Left forelimb (tissue), 1 donor: ENCODE measurements at regions not wholly inside any gene's neighbourhood (a gene's known extent, or its start where the extent isn't known, plus 50 kb on each side); places are given as distances from the start of the nearest gene placed in this dataset.
A peak's percentile ranks its signal among the peaks of the same experiment; 100 is the strongest.

Source experiments
- DNase-seq: peaks from one replicate; pipeline ENCODE4 v3.0.0-alpha.2; 2018; ENCODE audit warnings: low spot score

DNA sequence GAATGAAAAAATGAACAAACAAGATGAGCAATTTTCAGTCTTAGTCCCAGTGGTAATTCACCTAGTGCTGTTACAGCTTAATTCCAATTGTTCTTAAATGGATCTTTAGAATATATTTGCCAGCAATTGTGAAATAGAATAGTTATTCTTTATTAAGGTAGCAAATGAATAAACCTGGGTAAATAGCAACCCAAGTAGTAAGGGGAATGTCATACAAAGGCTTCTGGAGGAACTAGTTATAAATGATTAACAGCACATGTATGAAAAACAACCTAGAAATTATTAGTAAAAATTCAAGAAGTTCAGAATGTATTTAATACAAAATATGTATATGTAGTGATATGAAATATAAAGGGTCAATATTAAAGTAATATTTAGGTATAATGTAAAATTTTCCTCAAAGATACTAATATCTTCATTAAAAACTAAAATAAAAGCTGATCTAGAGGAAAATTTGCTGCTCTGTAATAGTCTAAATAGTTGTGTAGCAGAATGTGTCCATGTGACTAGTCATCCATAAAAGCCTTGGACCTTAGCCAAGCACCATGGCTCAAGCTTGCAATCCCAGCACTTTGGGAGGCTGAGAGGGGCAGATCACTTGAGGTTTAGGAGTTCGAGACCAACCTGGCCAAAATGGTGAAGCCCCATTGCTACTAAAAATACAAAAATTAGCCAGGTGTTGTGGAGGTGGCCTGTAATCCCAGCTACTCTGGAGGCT, 535.9 kb upstream of the ATXN8OS start:
- no peak for DNase-seq

GRCh38 chr13:69567514-69567913, 540.1 kb upstream of the ATXN8OS start:
- no peak for DNase-seq

DNA sequence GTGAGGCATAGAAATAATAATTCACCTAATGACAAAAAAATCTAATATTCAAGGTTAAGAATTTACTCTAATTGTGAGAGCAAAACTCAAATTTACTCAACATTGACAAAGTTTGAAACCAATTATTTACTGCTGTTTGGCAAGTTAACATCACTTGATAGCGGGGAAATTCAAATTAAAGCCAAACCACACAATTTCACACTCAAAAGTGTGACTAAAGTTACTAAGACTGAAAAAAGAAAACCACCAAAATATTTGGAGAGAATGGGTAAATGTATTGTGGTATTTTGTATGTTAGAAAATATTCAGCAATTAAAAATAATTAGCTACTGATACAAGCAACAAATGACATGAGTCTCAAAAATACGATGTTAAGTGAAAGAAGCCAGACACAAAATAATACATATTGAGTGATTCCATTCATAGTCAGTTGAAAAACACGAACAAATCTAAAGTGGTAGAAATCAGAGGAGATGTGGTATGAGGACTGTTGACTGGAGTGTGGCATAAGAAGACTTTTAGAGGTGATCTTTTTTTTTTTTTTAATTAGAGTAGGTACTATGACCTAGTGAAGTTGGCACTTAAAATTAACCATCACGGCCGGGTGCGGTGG, 541.4 kb upstream of the ATXN8OS start:
- DNase-seq: no peak

DNA sequence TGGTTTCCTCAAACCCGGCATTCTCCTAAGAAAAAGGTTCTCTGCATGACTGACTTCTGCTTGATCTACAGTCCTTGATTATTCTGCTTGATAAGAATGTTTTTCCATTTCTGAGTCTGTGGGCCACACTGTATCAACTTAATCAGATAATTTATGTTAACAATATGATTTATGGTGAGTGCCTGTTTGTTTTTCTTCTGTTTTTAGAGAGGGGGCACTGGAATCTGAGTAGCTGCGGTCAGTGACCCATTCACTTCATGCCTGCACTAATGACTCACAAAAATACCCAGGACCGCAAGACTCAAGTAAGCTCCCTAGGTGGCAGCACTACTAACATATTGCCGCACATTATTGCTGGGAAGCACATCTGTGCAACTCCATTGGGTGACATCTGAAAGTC, 542.3 kb upstream of the ATXN8OS start:
- DNase-seq: no peak

- no peak for DNase-seq
Observed at GRCh38 chr13:69556540-69557196, 551.0 kb upstream of the ATXN8OS start.

GRCh38 chr13:69553976-69554375, 553.6 kb upstream of the ATXN8OS start:
- DNase-seq: no peak

GRCh38 chr13:69551193-69551592, 556.4 kb upstream of the ATXN8OS start:
- no peak for DNase-seq

GRCh38 chr13:69547780-69548179, 559.8 kb upstream of the ATXN8OS start:
- DNase-seq: no peak

DNA sequence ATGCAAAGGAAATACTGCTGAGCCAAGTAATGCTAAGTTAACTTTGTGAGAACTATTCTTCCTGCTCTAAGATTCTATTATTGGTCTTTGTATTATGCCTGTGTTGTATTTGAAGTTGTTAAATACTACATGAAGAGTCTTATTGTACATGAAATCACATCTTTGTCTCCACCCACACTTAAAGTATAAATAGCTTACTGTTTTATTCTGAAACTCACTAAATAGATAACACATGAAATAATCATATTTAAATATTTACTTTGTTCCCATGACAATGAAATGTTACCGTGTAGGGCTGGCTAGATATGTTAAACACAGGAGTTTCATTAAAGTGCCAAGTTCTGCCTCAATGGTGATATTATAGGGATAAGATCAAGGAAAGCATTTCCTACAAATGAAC, 562.1 kb upstream of the ATXN8OS start:
- no peak for DNase-seq

DNA sequence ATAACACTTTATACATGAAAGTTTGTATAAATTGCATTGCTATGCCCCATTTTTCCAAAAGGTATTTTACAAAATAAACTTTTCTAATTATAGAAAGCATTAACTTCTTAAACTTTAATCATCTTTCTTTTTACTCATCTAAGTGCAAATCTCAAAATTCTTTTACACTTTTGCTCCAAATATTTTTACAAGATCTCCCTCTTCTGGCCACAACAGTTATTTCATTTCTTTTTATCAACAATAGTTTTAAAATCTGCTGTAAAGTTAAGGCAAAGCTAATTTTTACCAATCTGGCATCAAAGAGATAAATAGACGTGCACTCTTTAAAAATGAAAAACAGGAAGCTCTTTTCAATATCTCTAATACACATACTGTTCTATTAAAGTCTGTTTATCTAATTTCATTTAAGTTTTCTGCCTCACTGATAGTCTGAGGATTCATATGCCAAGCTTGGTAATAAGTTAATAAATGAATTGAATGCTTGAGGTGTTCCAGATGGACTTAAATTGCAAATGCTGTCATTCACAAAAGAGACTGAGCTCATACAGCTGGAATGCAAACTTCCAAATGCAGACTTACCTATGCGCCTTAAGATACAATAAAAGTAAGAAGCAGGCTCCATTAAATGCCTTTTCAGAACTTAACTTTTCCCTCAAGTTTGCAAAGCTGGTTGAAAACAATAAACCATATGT, 583.0 kb upstream of the ATXN8OS start:
- no peak for DNase-seq

DNA sequence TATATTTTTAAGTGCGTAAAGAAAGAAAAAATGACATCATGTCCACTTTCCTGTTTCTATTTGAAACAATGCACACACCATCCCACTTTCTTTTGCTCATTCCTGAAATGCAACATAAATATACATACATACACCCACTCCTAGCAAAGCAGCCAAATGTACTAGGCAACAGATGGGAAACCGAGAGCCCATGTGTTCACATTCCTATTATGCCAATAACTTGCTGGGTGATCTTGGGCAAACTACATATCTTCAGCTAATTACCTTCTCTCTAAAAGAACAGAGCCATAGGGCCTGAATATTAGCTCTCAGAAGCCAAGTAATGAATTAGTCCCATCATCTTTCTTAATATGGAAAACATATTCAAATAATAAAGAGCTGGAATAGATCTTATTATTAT, 610.6 kb upstream of the ATXN8OS start:
- no peak for DNase-seq

- DNase-seq: no peak
Observed at GRCh38 chr13:69495096-69495495, 612.5 kb upstream of the ATXN8OS start.

DNA sequence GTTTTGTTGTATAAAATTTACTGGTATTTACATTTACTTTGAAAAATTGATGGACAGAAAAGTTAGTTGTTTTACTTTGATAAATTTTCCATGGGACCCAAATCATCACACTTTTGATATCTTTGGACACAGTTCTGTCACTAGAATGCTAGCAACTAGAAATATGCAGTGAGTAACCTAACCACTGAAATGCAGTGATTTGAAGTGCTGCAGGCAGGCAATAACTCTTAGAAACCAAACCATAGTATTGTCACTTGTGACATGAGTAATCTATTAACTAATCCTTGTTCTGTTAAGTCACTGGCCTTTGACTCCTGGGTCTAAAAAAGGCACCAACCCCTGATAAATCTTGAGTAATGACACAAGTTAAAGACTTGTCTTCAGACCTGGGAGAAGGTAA, 620.0 kb upstream of the ATXN8OS start:
- DNase-seq: no peak

- no peak for DNase-seq
Observed at GRCh38 chr13:69485991-69486592, 621.5 kb upstream of the ATXN8OS start.

- DNase-seq: no peak
Observed at GRCh38 chr13:69477451-69477850, 630.2 kb upstream of the ATXN8OS start.

- no peak for DNase-seq
Observed at GRCh38 chr13:69474011-69474685, 633.5 kb upstream of the ATXN8OS start.

- DNase-seq: no peak
Observed at GRCh38 chr13:69468624-69469023, 639.0 kb upstream of the ATXN8OS start.

DNA sequence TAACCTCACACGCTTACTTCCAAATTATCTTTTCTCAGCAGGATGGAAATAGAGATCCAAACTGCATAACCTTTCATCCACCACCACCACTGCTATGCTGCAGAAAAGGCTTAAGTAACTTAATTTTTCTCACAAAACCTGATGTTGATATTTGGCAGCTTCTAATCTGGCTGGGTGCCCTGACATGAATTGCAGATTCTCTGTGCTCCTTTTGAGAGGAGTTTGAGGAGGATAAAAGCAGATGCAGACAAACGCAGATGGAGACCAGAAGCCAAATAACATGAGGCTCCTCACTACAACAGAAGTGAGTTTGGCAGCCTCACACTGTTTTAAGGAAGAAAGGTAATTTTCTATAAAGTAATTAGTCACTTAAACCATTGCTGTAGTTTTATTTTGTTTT, 646.2 kb upstream of the ATXN8OS start:
- peak; percentile 66 for DNase-seq

DNA sequence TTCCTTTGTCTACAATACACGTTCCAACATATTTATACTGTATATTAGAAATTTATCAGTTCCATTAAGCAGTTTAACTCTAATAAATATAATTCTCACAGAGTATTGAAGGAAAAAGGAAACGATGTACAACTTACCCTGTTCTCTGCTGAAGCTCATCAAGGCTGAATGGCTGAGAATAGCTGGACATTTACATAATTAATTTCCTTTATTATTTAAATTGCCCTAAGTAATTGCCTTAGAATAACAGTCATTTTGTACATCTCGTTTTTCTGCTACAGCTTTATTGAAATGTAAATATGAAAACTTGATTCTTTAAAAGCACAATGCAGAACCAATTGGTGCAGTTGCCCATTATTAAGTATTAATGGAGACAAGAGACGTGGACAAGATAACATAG, 648.3 kb upstream of the ATXN8OS start:
- no peak for DNase-seq

DNA sequence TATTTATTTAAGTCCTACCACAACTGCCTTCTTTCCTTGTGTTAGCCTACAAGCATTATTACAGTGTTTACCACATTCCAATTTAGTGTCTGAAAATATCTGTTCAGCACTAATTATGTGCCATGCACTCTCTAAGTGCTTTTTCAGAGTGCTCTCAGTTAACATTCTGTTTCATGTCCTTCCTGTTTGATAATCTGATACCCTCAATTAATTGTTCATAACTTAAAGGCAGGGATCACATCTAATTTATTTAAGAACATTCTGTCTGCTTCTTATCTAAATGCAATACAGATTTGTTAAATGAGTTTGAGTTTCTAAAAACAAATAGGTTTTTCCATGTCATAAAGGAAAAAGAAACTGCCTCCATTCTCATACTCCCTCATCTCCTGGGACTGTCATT, 649.6 kb upstream of the ATXN8OS start:
- no peak for DNase-seq

DNA sequence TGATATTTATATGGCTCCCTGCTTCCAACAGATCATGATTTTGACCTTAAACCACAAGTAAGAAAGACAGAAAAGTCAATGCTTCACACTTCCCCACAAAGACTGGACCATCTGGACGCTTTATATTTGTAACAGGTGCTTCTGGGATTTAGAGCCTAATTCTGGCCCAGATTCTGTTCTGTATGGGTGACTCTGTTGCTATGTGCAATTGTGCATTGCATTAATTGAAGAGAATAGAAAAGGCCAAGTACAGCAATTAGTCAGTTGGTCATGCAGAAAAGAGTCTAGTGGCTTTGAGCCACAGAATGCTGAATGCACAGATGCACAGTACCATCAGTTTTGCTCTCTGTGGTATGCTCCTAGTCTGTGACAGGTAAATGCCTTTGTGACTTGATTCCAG, 657.4 kb upstream of the ATXN8OS start:
- DNase-seq: no peak

DNA sequence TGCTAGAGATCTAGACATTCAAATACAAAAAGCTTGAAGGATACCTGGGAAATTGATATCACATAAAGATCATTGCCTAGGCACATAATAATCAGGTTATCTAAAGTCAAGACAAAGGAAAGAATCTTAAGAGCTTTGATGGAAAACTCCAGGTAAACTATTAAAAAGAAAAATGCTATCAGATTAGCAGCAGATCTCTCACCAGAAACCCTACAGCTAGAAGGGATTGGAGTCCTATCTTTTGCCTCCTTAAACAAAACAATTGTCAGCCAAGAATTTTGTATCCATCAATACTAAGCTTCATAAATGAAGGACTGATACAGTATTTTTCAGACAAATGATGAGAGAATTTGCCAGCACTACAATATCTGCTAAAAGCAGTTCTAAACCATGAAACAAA, 682.4 kb upstream of the ATXN8OS start:
- no peak for DNase-seq
